ENCODE measurements at regions not wholly inside any gene's neighbourhood (a gene's known extent, or its start where the extent isn't known, plus 50 kb on each side); places are given as distances from the start of the nearest gene placed in this dataset.

DNA sequence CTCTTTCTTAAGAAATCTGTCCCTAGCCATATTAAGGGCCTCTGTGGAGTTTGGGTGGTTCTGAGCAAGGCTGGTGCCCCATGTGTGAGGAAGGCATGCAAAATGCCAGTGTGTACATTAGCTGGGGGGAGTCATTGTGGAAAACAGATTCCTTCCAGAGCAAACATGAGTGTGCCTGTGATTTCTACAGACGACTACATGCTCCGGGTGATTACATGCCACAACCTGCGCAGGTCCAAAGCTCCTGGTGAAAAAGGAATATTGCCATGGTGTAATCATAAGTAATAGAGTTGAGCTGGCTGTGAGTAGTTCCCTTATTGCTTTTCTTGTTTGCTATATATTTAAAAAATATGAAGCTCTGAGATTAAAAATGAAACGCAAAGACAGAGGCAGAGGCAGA is 102.1 kb downstream of the ACER2 start:
- Mint-ChIP-seq H3K36me3 (ENCODE audit: insufficient read depth, unreplicated experiment) (no peaks in the 10 kb centered on the region), H3K27me3 (ENCODE audit: insufficient read depth, unreplicated experiment) (peaks cover 28% of the 10 kb centered on the region), H3K4me3 (ENCODE audit: unreplicated experiment) (no peak overlapping the region), H3K4me1 (ENCODE audit: insufficient read depth, unreplicated experiment) (no peaks in the 10 kb centered on the region), H3K9me3 (ENCODE audit: unreplicated experiment) (no peaks in the 10 kb centered on the region), H3K27ac (ENCODE audit: low read depth, unreplicated experiment) (no peak overlapping the region)
- BruUV-seq (replicated peaks): no TSS peak
- no peak for DNase-seq (ENCODE audit: unreplicated experiment)
- TF ChIP-seq, protein P1, sequence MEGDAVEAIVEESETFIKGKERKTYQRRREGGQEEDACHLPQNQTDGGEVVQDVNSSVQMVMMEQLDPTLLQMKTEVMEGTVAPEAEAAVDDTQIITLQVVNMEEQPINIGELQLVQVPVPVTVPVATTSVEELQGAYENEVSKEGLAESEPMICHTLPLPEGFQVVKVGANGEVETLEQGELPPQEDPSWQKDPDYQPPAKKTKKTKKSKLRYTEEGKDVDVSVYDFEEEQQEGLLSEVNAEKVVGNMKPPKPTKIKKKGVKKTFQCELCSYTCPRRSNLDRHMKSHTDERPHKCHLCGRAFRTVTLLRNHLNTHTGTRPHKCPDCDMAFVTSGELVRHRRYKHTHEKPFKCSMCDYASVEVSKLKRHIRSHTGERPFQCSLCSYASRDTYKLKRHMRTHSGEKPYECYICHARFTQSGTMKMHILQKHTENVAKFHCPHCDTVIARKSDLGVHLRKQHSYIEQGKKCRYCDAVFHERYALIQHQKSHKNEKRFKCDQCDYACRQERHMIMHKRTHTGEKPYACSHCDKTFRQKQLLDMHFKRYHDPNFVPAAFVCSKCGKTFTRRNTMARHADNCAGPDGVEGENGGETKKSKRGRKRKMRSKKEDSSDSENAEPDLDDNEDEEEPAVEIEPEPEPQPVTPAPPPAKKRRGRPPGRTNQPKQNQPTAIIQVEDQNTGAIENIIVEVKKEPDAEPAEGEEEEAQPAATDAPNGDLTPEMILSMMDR (IDR thresholded peaks at IDR 0.05; ENCODE audit: unreplicated experiment): no peak
- ChIA-PET POLR2A (no interaction called here), CTCF (interaction anchor here (1.2 kb wide), 1 partner anchor 18 kb away, joined by 3 read pairs; no protein-coding TSS in a partner anchor)
- intact Hi-C loops (cut with micrococcal nuclease): no loop called here
